ENCODE measurements at regions not wholly inside any gene's neighbourhood (a gene's known extent, or its start where the extent isn't known, plus 50 kb on each side); places are given as distances from the start of the nearest gene placed in this dataset.

GRCh38 chr16:86640265-86640843, 62.0 kb downstream of the FOXL1 start:
- Histone ChIP-seq H3K4me1 (ENCODE audit: control insufficient read depth in 3 of 3, insufficient read depth in 2 of 3, low read depth in 1 of 3, low read length in 2 of 3) (no peaks in the 10 kb centered on the region), H3K27me3 (ENCODE audit: control insufficient read depth in 3 of 3, insufficient read depth in 3 of 3, low read length in 3 of 3) (peaks cover 0 to 9% (median 0%) of the 10 kb centered on the region in 3 donors), H3K27ac (ENCODE audit: low read depth in 1 of 3, low read length in 2 of 3) (no peak overlapping the region), H3K36me3 (ENCODE audit: control insufficient read depth in 3 of 3, insufficient read depth in 2 of 3, low read depth in 1 of 3, low read length in 3 of 3) (no peaks in the 10 kb centered on the region), H3K4me3 (ENCODE audit: low read depth in 1 of 3, low read length in 3 of 3) (no peak overlapping the region), H3K9me3 (ENCODE audit: control insufficient read depth in 2 of 2, insufficient read depth in 1 of 2, low read depth in 1 of 2, low read length in 1 of 2) (no peaks in the 10 kb centered on the region)
- WGBS, 3 donors: 63 to 79% (median 75%) methylated on average over 13 of the region's 13 CpGs
- DNase-seq (no peak), FAIRE-seq (no peak)

DNA sequence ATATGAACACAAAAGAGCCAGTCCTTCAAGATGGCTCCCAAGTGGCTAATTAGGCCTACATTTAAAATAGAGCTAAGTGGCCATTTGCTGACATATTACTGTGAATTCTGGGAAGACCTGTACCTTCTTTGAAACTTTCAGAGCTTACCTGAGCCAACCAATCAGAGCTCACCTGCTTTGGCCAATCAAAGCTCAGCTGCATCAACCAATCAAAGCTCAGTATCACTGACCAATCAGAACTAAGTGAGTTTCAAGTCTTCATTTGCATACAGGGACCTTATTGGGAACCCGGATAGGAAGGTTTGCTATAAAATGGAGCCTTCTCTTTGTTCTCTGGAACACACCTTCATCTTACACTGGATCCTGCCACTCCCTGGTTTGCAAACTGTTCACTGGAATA, 63.7 kb downstream of the FOXL1 start:
- Histone ChIP-seq H3K4me3 (ENCODE audit: low read depth in 1 of 3, low read length in 3 of 3) (no peak overlapping the region), H3K4me1 (ENCODE audit: control insufficient read depth in 3 of 3, insufficient read depth in 2 of 3, low read depth in 1 of 3, low read length in 2 of 3) (no peaks in the 10 kb centered on the region), H3K36me3 (ENCODE audit: control insufficient read depth in 3 of 3, insufficient read depth in 2 of 3, low read depth in 1 of 3, low read length in 3 of 3) (no peaks in the 10 kb centered on the region), H3K9me3 (ENCODE audit: control insufficient read depth in 2 of 2, insufficient read depth in 1 of 2, low read depth in 1 of 2, low read length in 1 of 2) (peaks cover 0 to 2% of the 10 kb centered on the region in 2 donors), H3K27me3 (ENCODE audit: control insufficient read depth in 3 of 3, insufficient read depth in 3 of 3, low read length in 3 of 3) (peaks cover 0 to 7% (median 0%) of the 10 kb centered on the region in 3 donors), H3K27ac (ENCODE audit: low read depth in 1 of 3, low read length in 2 of 3) (no peak overlapping the region)
- FAIRE-seq (no peak), DNase-seq (no peak)
- WGBS, 3 donors: 64 to 93% (median 70%) methylated on average over 1 of the region's 1 CpG

GRCh38 chr16:86643671-86644070, 65.3 kb downstream of the FOXL1 start:
- Histone ChIP-seq H3K36me3 (ENCODE audit: control insufficient read depth in 3 of 3, insufficient read depth in 2 of 3, low read depth in 1 of 3, low read length in 3 of 3) (no peaks in the 10 kb centered on the region), H3K4me3 (ENCODE audit: low read depth in 1 of 3, low read length in 3 of 3) (no peak overlapping the region), H3K27me3 (ENCODE audit: control insufficient read depth in 3 of 3, insufficient read depth in 3 of 3, low read length in 3 of 3) (peaks cover 0 to 4% (median 0%) of the 10 kb centered on the region in 3 donors), H3K4me1 (ENCODE audit: control insufficient read depth in 3 of 3, insufficient read depth in 2 of 3, low read depth in 1 of 3, low read length in 2 of 3) (no peaks in the 10 kb centered on the region), H3K27ac (ENCODE audit: low read depth in 1 of 3, low read length in 2 of 3) (no peak overlapping the region), H3K9me3 (ENCODE audit: control insufficient read depth in 2 of 2, insufficient read depth in 1 of 2, low read depth in 1 of 2, low read length in 1 of 2) (peaks cover 0 to 8% of the 10 kb centered on the region in 2 donors)
- 59 to 75% (median 71%) methylated on average over 6 of the region's 6 CpGs for WGBS, 3 donors
- FAIRE-seq (no peak), DNase-seq (no peak)

- Histone ChIP-seq H3K27me3 (ENCODE audit: control insufficient read depth in 3 of 3, insufficient read depth in 3 of 3, low read length in 3 of 3) (peaks cover 0 to 5% (median 0%) of the 10 kb centered on the region in 3 donors), H3K27ac (ENCODE audit: low read depth in 1 of 3, low read length in 2 of 3) (no peak overlapping the region), H3K4me1 (ENCODE audit: control insufficient read depth in 3 of 3, insufficient read depth in 2 of 3, low read depth in 1 of 3, low read length in 2 of 3) (no peaks in the 10 kb centered on the region), H3K9me3 (ENCODE audit: control insufficient read depth in 2 of 2, insufficient read depth in 1 of 2, low read depth in 1 of 2, low read length in 1 of 2) (peaks cover 0 to 8% of the 10 kb centered on the region in 2 donors), H3K36me3 (ENCODE audit: control insufficient read depth in 3 of 3, insufficient read depth in 2 of 3, low read depth in 1 of 3, low read length in 3 of 3) (no peaks in the 10 kb centered on the region), H3K4me3 (ENCODE audit: low read depth in 1 of 3, low read length in 3 of 3) (no peak overlapping the region)
- DNase-seq (no peak), FAIRE-seq (no peak)
- 72 to 89% (median 75%) methylated on average over 2 of the region's 2 CpGs for WGBS, 3 donors
Measured at GRCh38 chr16:86647561-86647960, 69.2 kb downstream of the FOXL1 start.

- no peaks in the 10 kb centered on the region for H3K36me3 ChIP-seq (ENCODE audit: control insufficient read depth in 3 of 3, insufficient read depth in 2 of 3, low read depth in 1 of 3, low read length in 3 of 3)
- no peak overlapping the region for H3K4me3 ChIP-seq (ENCODE audit: low read depth in 1 of 3, low read length in 3 of 3)
- H3K9me3 ChIP-seq (ENCODE audit: control insufficient read depth in 2 of 2, insufficient read depth in 1 of 2, low read depth in 1 of 2, low read length in 1 of 2): peaks cover 0 to 8% of the 10 kb centered on the region in 2 donors
- H3K4me1 ChIP-seq (ENCODE audit: control insufficient read depth in 3 of 3, insufficient read depth in 2 of 3, low read depth in 1 of 3, low read length in 2 of 3): no peaks in the 10 kb centered on the region
- peaks cover 0 to 10% (median 0%) of the 10 kb centered on the region in 3 donors for H3K27me3 ChIP-seq (ENCODE audit: control insufficient read depth in 3 of 3, insufficient read depth in 3 of 3, low read length in 3 of 3)
- no peak overlapping the region for H3K27ac ChIP-seq (ENCODE audit: low read depth in 1 of 3, low read length in 2 of 3)
- WGBS, 3 donors: 54 to 68% (median 56%) methylated on average over 5 of the region's 5 CpGs
- FAIRE-seq: no peak
- no peak for DNase-seq
Measured at GRCh38 chr16:86649875-86650274, 71.5 kb downstream of the FOXL1 start.

- 81 to 93% (median 88%) methylated on average over 9 of the region's 9 CpGs for WGBS, 3 donors
- H3K36me3 ChIP-seq (ENCODE audit: control insufficient read depth in 3 of 3, insufficient read depth in 2 of 3, low read depth in 1 of 3, low read length in 3 of 3): no peaks in the 10 kb centered on the region
- no peak overlapping the region for H3K27ac ChIP-seq (ENCODE audit: low read depth in 1 of 3, low read length in 2 of 3)
- no peak overlapping the region for H3K4me3 ChIP-seq (ENCODE audit: low read depth in 1 of 3, low read length in 3 of 3)
- H3K9me3 ChIP-seq (ENCODE audit: control insufficient read depth in 2 of 2, insufficient read depth in 1 of 2, low read depth in 1 of 2, low read length in 1 of 2): peaks cover 0 to 8% of the 10 kb centered on the region in 2 donors
- H3K4me1 ChIP-seq (ENCODE audit: control insufficient read depth in 3 of 3, insufficient read depth in 2 of 3, low read depth in 1 of 3, low read length in 2 of 3): no peaks in the 10 kb centered on the region
- no peak for FAIRE-seq
- DNase-seq: no peak
- H3K27me3 ChIP-seq (ENCODE audit: control insufficient read depth in 3 of 3, insufficient read depth in 3 of 3, low read length in 3 of 3): peaks cover 0 to 8% (median 0%) of the 10 kb centered on the region in 3 donors
Measured at GRCh38 chr16:86651013-86651627, 72.8 kb downstream of the FOXL1 start.

- no peaks in the 10 kb centered on the region for H3K4me1 ChIP-seq (ENCODE audit: control insufficient read depth in 3 of 3, insufficient read depth in 2 of 3, low read depth in 1 of 3, low read length in 2 of 3)
- no peaks in the 10 kb centered on the region for H3K36me3 ChIP-seq (ENCODE audit: control insufficient read depth in 3 of 3, insufficient read depth in 2 of 3, low read depth in 1 of 3, low read length in 3 of 3)
- peaks cover 0 to 8% (median 0%) of the 10 kb centered on the region in 3 donors for H3K27me3 ChIP-seq (ENCODE audit: control insufficient read depth in 3 of 3, insufficient read depth in 3 of 3, low read length in 3 of 3)
- FAIRE-seq (no peak), DNase-seq (no peak)
- 73 to 82% (median 79%) methylated on average over 6 of the region's 6 CpGs for WGBS, 3 donors
- peaks cover 0 to 8% of the 10 kb centered on the region in 2 donors for H3K9me3 ChIP-seq (ENCODE audit: control insufficient read depth in 2 of 2, insufficient read depth in 1 of 2, low read depth in 1 of 2, low read length in 1 of 2)
- H3K4me3 ChIP-seq (ENCODE audit: low read depth in 1 of 3, low read length in 3 of 3): no peak overlapping the region
- no peak overlapping the region for H3K27ac ChIP-seq (ENCODE audit: low read depth in 1 of 3, low read length in 2 of 3)
Measured at GRCh38 chr16:86651823-86652222, 73.5 kb downstream of the FOXL1 start.

DNA sequence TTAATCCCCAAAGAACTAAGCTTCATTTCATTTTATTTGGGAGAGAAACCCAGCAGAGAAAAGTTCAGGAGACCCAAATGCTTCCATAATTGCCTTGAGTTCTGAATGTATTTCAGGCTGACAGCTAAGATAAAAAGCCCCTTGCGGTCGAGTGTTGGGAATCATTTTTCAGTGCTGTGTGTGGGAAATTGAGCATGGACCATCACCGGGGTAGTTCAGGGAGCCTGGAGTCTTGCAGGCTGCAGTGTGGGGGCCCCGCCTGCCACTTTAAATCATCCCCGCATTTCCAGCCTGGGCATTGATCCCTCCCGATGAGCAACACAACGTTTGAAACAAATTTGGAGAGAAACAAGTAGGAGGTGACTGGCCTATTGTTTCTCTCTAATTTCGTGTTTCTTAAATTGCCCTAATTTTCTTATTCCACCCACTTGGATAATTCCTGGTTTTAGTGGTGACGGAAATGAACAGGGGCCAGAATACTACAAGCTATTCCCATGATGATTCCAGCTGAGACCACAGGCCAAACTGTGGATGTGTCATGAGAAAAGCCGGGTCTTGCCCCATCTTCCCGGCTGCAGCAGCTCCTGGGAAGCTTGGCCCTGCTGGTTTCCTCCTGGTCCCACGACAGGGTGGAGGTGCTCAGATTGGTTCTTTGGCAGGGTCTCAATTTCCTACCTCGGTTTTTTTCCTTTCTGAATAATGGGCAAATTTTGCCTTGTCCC, 75.1 kb downstream of the FOXL1 start:
- Histone ChIP-seq H3K36me3 (ENCODE audit: control insufficient read depth in 3 of 3, insufficient read depth in 2 of 3, low read depth in 1 of 3, low read length in 3 of 3) (no peaks in the 10 kb centered on the region), H3K27ac (ENCODE audit: low read depth in 1 of 3, low read length in 2 of 3) (no peak overlapping the region), H3K4me1 (ENCODE audit: control insufficient read depth in 3 of 3, insufficient read depth in 2 of 3, low read depth in 1 of 3, low read length in 2 of 3) (no peaks in the 10 kb centered on the region), H3K27me3 (ENCODE audit: control insufficient read depth in 3 of 3, insufficient read depth in 3 of 3, low read length in 3 of 3) (peaks cover 0 to 8% (median 0%) of the 10 kb centered on the region in 3 donors), H3K4me3 (ENCODE audit: low read depth in 1 of 3, low read length in 3 of 3) (no peak overlapping the region), H3K9me3 (ENCODE audit: control insufficient read depth in 2 of 2, insufficient read depth in 1 of 2, low read depth in 1 of 2, low read length in 1 of 2) (no peaks in the 10 kb centered on the region)
- DNase-seq: no peak
- no peak for FAIRE-seq
- 78 to 80% (median 80%) methylated on average over 13 of the region's 13 CpGs for WGBS, 3 donors

All from small intestine (tissue), 7 donors.